Sciatic nerve (tissue), 2 donors: ENCODE measurements at regions not wholly inside any gene's neighbourhood (a gene's known extent, or its start where the extent isn't known, plus 50 kb on each side); places are given as distances from the start of the nearest gene placed in this dataset.
"Not testable (repeated sequence)": the region's sequence is repeated elsewhere in the genome, so short reads cannot be mapped to it uniquely, and the experiment has no call there.

Experiments used
- ATAC-seq: fragments of 200-7000 bp; cut with Tn5 transposase; one replicate; pipeline ENCODE4 v1.9.1; 2020; ENCODE audit warnings: mild to moderate bottlenecking, moderate library complexity
- DNase-seq: peaks from one replicate; pipeline ENCODE4 v3.0.0-alpha.2; 2020; ENCODE audit warnings: low spot score
- intact Hi-C: fragments of 100-400 bp; cut with DNase I; formaldehyde crosslinking; loops from one replicate; pipeline ENCODE4 v1.14.2; 2022
- donor health status: DM: no; HTN: no; CAD: no.
- donor health status: DM: no; HTN: no; CAD: no.

DNA sequence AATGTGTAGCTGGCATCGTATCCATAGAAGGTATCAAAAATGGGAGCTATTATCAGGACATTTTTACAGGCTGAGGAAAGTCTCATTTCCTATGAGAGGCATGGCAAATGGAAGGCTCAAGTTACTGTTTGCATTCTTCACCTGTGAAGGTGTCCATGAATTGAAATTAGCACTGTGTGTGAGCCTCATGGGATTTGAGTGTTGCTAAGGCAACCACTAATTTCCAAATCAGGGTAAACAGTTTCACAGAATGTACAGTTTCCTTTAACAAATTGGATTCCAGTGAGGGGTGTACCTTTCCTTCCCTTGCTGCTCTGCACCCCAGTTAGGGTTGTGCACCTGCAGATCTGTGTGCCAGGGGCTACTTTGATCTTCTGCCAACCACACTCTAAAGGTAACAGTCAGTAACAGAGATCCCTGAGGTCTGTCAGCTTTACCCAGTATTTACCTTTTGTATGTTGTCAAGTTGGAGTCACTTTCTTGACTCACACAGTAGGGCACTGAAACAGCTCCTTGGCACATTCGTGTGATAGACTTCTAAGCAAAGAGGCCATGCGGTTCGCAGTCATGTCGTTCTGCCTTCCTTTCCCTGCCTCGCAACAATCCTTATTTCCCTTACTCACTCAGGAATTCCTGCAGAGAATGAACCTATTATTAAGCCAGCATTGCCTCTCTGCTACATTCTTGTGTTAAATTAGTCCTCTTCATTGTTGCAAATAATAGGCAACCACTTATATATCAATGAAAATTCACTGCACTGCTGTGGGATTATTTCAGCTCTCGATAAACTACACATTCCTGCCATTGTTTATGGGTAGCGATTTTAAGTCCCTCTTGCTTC lies 129.8 kb upstream of the GBE1 start:
- DNase-seq (no peak), ATAC-seq (no peak)
- intact Hi-C loops = no loop called here

DNA sequence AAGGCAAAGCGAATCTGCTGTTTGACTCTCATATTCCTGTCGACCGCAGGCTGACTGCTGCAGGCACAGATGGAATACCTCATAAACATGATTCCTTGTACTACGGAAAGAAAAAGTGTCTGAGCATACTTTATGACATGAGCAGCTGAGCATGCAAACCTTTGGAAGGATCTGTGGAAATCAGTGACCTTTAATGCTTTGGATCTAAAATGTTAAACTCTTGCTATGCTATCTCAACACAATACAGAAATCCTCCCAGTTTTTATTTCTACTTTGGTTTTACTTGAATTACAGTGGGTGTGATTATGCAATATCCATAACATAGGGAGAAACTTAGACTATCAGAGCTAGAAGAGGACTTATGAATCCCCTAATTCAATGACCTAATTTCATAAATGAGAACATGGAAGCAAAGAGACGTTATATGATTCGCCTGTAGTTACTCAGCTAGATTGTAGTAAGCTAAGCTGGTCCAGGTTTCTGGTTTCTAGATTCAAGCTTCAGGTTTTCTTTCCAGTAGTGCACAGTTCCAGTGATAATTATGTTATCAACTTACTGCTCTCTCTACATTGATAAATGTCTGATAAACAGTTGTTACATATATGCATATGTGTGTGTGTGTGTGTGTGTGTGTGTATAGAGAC lies 127.6 kb upstream of the GBE1 start:
- ATAC-seq = no peak

DNA sequence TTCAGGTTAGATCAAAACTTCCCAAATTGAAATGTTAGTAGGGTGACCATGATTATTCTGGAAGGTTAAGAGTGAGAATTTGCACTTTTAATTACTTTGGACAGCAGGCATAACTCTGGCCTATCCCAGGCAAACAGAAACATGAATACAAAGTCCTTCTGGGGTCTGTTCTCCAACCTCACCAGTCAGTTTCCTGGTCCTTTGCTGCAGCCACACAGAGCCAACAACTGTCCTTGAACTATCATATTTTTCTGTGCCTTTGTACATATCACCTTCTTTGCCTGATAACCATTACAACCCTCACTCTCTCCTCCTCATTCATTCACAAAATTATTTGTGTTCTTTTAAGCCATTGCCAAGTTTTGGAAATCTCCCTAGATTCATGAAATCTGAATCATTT lies 126.0 kb upstream of the GBE1 start:
- no peak for ATAC-seq
- DNase-seq = no peak

More for the DNA sequence above, 127.6 kb upstream of the GBE1 start:
- no peak for DNase-seq
- intact Hi-C loops = no loop called here

DNA sequence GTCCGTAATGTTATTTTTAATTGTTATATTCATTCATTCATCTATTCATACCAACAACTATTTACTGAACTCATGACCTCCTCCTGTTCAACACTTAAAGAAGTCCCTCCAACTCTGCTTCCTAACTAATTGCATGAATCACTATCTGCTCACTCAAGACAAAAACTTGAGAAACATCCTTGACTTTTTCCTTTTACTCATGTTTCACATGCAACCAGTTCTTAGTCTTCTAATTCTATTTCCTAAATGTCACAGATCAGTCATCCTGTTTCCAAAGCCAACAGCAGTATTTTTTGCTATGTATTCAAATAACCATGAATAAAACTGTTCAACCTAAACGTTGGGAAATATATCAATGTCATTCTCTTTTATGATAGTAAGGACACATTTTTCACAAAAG lies 124.6 kb upstream of the GBE1 start:
- DNase-seq = no peak
- no peak for ATAC-seq
- intact Hi-C loops = no loop called here

More for the DNA sequence above, 126.0 kb upstream of the GBE1 start:
- intact Hi-C loops = no loop called here

DNA sequence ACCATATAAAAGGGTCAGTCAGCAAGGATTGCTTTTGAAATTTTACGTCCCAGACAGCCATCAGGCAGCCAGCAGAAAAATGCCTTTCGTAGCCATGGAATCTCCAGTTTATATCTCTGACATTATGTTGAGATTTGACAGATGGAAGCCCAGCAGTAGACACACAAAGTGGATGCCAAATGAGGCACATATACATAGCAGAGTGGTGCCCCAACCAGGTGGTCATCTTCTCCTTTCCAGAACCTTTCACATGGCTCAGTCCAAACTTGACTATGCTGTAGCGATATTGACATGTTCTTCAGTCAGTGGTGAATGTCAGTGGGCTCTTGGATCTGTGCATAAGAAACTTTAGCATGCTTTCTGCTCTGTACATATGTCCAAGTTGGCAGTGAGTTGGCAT lies 123.3 kb upstream of the GBE1 start:
- DNase-seq = no peak
- intact Hi-C loops = no loop called here
- ATAC-seq = no peak

DNA sequence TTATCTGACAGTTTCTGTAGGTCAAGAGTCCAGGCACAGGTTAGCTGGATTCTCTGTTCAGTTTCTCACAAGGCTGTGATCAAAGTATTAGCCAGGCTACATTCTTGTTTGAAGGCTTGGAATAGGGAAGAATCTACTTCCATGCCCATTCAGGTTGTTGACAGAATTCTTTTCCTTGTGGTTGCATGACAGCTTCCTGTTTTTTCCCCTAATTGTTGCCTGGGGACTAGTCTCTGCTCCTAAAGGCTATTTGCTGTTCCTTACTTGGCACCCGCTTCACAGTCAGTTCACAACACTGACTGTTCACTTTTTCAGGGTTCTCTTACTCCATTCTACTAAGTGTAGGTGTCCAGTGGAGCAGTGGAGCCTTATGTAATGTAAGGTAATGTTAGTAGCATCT lies 115.4 kb upstream of the GBE1 start:
- peak; percentile 13 for ATAC-seq
- intact Hi-C loops = no loop called here
- DNase-seq = no peak

DNA sequence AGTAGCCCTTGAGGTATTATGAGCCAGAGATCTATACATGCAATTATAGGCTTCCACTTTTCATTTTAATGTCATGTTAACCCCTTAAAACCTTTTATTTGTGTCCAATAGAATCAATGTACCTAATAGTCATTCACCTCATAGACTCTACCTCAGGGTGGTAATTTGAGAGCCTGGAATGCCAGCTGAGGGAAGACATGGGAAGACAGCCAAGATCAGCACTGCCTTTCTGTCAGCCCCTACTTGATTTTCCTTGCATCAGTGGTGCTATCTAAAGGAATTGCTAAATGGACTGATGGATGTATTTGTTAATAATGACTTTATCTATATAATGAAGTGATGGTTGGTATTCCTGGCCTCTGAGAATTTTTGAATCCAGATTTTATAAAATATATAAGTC lies 113.3 kb upstream of the GBE1 start:
- intact Hi-C loops = no loop called here
- DNase-seq = no peak
- no peak for ATAC-seq

- intact Hi-C loops = no loop called here
- no peak for ATAC-seq
- no peak for DNase-seq
Observed at GRCh38 chr3:81872566-81872965, 111.1 kb upstream of the GBE1 start.

DNA sequence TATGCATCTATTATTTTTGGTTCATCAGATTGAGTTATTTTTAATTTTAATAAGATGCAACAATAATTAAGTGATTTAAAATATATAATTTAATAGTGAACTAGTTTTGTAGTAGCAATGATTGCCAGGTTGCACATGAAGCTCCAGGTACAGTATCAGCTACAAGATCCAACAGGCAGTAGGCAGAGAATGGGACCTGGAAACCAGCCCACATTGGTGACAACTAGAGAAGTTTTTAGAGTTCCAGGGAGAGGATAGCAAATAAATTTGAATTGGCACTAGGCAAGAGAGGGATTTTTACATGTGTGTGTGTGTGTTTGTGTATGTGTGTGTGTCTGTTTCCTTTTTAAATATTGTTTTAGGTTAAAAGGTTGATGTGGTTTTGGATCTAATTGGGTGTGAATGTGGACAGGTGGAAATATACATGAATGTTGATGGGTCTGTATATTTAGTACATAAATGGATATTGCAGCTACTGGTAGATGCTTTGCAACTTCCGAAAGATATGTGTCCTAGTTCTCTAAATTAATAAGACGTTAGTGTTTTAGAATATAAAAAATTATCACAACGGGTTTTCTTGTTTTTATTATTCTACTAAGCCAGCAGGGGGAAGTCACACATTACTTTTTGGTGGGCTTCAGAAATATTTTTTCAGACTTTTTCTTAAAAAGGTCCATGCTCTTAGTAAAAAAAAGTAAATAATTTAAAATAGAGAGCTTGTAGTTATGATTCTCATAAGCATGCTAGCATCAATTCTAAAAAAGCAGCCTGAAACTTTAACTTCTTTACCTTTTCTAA lies 110.1 kb upstream of the GBE1 start:
- no peak for ATAC-seq
- intact Hi-C loops = no loop called here

GRCh38 chr3:81869382-81869781 lies 107.9 kb upstream of the GBE1 start:
- DNase-seq (no peak), ATAC-seq (no peak)
- intact Hi-C loops = no loop called here

More for the DNA sequence above, 110.1 kb upstream of the GBE1 start:
- DNase-seq = no peak

- intact Hi-C loops = no loop called here
- ATAC-seq (no peak), DNase-seq (no peak)
Observed at GRCh38 chr3:81868597-81868996, 107.2 kb upstream of the GBE1 start.

DNA sequence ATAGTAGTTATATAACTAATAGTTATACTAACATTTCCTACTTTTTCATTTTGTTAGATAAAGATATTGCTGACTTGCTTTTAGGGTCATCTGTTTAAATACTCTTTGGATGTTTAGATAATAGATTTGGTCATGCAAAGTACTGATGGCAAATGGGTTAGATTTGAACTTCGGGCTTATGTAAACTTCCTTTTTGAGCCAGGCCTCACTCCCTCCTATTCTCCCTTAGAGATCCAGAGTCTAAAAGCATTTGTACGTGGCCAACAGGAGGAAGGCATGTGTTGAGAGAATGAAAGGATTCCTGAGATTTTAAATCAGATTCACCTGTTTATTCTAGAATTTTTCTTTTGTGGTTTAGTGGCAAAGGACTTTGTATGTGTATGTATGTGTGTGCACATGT lies 106.4 kb upstream of the GBE1 start:
- no peak for DNase-seq
- ATAC-seq = no peak
- intact Hi-C loops = no loop called here

DNA sequence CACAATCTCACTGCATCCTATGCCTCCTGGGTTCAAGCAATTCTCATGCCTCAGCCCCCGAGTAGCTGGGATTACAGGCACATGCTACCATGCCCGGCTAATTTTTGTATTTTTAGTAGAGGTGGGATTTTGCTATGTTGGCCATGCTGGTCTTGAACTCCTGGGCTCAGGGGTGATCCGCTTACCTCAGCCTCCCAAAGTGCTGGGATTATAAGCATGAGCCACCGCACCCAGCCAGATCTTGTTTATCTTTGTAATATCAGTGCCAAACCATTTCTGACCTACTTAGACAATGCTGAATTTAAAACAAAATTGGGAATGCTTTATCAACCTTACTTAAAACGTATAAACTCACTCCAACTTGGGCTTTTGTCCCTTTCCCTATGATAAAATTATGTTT lies 103.7 kb upstream of the GBE1 start:
- intact Hi-C loops, ATAC-seq, DNase-seq: not testable (repeated sequence)

GRCh38 chr3:81864272-81864671 lies 102.8 kb upstream of the GBE1 start:
- no peak for ATAC-seq
- intact Hi-C loops = no loop called here
- no peak for DNase-seq

DNA sequence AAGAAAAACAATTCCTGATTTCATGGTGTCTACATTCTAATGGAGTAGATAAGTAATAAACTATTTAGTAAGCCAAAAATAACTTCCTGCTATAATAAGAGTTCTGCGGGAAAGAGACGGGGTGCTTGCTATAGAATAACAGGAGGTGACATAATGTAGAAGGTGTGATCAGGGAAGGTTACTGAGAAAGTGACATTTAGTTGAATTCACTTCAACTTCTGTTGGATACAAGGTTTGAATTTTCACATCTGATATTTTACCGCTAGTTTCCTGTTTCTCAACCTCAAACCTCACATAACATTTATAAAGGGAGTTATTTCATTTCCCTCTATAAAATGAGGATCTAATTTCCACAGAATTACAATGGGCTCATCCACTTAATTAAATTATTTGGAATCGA lies 102.3 kb upstream of the GBE1 start:
- intact Hi-C loops = no loop called here
- no peak for DNase-seq
- ATAC-seq = no peak

- ATAC-seq = no peak
- no peak for DNase-seq
- intact Hi-C loops = no loop called here
Observed at GRCh38 chr3:81861593-81861992, 100.1 kb upstream of the GBE1 start.

DNA sequence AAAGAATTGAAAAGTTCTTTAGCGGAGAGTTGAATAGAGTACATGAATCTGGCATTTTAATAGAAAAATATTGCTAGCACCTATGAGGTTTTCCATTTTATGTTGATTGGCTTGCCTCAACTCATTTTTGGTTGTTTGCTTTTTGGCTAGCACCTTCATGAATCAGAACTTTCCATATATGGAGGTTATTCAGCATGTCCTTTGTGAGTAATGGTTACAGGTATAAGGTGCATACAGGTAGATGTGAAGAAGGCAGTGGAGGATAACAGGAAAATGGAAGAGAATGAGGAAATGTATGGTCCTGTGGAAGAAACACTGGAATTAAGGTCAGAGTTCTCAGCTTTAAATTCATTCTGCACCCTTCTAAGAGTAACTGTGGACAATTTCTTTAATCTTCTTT lies 98.1 kb upstream of the GBE1 start:
- intact Hi-C loops = no loop called here
- DNase-seq (no peak), ATAC-seq (no peak)

DNA sequence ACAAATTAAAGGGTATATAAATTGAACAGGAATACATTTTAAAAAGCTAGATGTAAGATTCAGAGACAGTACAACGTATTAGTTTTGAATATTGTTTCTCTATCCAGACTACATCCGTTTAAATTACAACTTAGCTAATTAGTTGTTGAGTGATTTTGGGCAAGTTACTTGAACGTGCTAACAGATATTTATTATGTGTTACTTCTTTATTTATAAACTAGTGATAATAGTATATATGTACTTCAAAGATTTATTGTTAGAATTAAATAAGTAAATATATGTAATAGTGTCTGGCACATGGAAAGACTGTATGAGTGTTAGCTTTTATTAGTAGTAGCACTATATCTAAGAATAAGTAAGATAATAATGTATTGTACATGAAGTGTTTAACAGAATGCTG lies 92.0 kb upstream of the GBE1 start:
- ATAC-seq (no peak), DNase-seq (no peak)
- intact Hi-C loops = no loop called here

DNA sequence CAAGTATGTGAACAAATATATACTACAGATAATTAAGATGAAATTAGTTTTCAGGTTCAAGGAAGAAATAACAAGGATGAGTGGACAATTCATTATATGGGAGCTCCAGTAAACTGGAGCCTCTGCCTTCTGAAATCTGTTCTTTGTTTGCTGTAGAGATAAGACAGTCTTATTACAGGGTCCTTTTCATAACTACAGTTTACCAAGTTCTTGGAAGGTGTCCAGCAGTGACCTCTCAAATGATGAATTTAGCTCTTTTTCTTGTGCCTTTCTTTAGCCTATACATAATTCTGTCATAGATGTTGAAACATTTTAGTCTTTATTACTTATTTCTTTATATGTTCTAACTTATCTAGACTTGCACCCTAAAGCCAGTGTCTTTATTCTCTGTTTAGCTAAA lies 89.7 kb upstream of the GBE1 start:
- no peak for DNase-seq
- ATAC-seq = no peak
- intact Hi-C loops = no loop called here

DNA sequence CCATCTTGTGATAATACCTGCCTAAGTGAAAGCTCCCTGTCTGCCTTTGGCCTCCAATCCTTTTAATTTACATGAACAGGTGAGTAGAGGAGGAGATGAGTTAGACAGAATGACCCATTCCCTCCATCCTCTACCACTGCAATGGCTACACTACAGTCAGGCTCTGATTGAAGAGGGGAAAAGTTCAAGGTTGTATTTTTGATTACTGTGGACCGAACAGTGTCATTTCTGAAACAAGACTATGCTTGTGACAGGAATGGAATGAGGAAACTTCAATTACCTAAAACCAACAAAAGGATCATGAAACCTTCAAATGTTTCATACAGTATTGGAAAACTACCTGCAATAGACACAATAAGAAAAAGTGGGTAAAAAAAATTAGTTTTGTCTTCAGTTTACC lies 85.5 kb upstream of the GBE1 start:
- intact Hi-C loops = no loop called here
- no peak for ATAC-seq
- no peak for DNase-seq
